Peyer's patch (tissue), 4 donors: ENCODE measurements at regions not wholly inside any gene's neighbourhood (a gene's known extent, or its start where the extent isn't known, plus 50 kb on each side); places are given as distances from the start of the nearest gene placed in this dataset.

Experiments used
- DNase-seq, 3 donors: peaks; one replicate each; pipeline ENCODE4 v3.0.0-alpha.2; 2017 to 2019
- H3K27ac ChIP-seq, 4 donors: fragments of 200-600 bp; sonication (generic); one replicate each; pipeline ENCODE4 v1.5.1; 2016 to 2019
- H3K27me3 ChIP-seq, 2 donors: fragments of 200-600 bp; sonication (generic); one replicate each; pipeline ENCODE4 v1.5.1; 2019
- H3K36me3 ChIP-seq, 3 donors: fragments of 200-600 bp; sonication (generic); one replicate each; pipeline ENCODE4 v1.5.1; 2016 to 2019
- H3K4me1 ChIP-seq, 4 donors: fragments of 200-600 bp; sonication (generic); one replicate each; pipeline ENCODE4 v1.5.1; 2016 to 2019
- H3K4me3 ChIP-seq, 4 donors: fragments of 200-600 bp; sonication (generic); 1 replicate in 3 of 4; 2 replicates in 1 of 4; pipeline ENCODE4 v1.5.1; 2016 to 2019; ENCODE audit warnings: mild to moderate bottlenecking in 1 of 4
- H3K9me3 ChIP-seq, 4 donors: fragments of 200-600 bp; sonication (generic); one replicate each; pipeline ENCODE4 v1.5.1; 2016 to 2019; ENCODE audit warnings: mild to moderate bottlenecking in 1 of 4
- POLR2A ChIP-seq, 2 donors: fragments of 450-650 bp; IDR thresholded peaks; one replicate each; pipeline ENCODE4 v1.5.1; 2017; ENCODE audit warnings: antibody characterized with exemption in 2 of 2, mild to moderate bottlenecking in 2 of 2, moderate library complexity in 2 of 2
- TF ChIP-seq, protein P1 (sequence below), 6 experiments: fragments of 450-650 bp in 4 of 6; fragments of 200-600 bp in 2 of 6; sonication (generic) in 1 of 6; IDR thresholded peaks; one replicate each; pipeline ENCODE4 v1.5.1; 2017 to 2019; ENCODE audit warnings: antibody characterized with exemption in 6 of 6, mild to moderate bottlenecking in 3 of 6, moderate library complexity in 1 of 6

DNA sequence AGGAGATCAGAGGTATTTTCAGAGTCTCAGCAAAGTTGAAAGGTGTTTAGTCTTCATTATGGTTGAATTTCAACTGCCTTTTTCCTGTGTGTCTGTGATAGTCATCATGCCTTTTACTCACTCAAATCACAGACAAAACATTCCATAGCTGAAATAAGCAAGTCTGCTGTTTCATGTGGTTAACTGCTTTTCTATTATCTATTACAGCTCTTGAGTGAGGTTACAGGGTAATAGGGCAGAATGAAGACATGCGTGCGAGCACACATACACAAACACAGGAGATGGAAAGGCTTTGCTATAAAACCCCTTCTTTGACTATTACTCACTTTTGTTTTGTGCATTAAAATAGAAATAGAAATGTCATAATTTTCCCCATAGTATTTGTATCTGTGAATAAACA, 192.6 kb upstream of the RARB start:
- no peak for DNase-seq
- H3K4me1 ChIP-seq: no peaks in the 10 kb centered on the region
- no peak for TF ChIP-seq POLR2A (IDR thresholded peaks at IDR 0.05)
- TF ChIP-seq, protein P1, sequence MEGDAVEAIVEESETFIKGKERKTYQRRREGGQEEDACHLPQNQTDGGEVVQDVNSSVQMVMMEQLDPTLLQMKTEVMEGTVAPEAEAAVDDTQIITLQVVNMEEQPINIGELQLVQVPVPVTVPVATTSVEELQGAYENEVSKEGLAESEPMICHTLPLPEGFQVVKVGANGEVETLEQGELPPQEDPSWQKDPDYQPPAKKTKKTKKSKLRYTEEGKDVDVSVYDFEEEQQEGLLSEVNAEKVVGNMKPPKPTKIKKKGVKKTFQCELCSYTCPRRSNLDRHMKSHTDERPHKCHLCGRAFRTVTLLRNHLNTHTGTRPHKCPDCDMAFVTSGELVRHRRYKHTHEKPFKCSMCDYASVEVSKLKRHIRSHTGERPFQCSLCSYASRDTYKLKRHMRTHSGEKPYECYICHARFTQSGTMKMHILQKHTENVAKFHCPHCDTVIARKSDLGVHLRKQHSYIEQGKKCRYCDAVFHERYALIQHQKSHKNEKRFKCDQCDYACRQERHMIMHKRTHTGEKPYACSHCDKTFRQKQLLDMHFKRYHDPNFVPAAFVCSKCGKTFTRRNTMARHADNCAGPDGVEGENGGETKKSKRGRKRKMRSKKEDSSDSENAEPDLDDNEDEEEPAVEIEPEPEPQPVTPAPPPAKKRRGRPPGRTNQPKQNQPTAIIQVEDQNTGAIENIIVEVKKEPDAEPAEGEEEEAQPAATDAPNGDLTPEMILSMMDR (IDR thresholded peaks at IDR 0.05): no peak
- H3K4me3 ChIP-seq: no peak overlapping the region
- H3K27me3 ChIP-seq: no peaks in the 10 kb centered on the region
- no peak overlapping the region for H3K27ac ChIP-seq
- H3K9me3 ChIP-seq: no peaks in the 10 kb centered on the region
- no peaks in the 10 kb centered on the region for H3K36me3 ChIP-seq

DNA sequence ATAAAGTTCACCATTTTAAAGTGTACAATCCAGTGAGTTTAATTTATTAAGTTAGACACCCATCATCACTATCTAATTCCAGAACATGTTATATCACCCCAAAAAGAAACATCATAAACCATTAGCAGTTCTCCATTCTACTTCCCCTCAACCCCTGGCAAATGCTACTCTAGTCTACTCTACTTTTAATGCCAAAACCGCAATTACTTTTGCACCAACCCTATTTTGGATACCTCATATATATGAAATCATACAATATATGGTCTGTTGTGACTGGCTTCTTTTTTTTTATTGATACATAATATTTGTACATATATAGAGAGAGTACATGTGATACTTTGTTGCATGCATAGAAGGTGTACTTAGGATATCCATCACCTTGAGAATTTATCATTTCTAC, 190.5 kb upstream of the RARB start:
- H3K27ac ChIP-seq: no peak overlapping the region
- TF ChIP-seq, protein P1 (IDR thresholded peaks at IDR 0.05): no peak
- no peak for TF ChIP-seq POLR2A (IDR thresholded peaks at IDR 0.05)

DNA sequence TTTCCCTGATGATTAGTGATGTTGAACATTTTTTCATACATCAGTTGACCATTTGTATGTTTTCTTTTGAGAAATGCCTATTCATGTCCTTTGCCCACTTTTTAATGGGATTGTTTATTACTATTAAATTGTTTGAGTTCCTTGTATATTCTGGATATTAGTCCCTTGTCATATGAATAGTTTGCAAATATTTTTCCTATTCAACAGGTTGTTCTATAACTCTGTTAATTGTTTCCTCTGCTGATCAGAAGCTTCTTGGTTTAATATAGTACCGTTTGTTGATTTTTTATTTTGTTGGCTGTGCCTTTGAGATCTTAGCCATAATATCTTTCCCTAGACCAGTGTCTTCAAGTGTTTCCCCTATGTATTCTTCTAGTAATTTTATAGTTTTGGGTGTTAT, 189.0 kb upstream of the RARB start:
- Histone ChIP-seq H3K36me3 (no peaks in the 10 kb centered on the region), H3K4me3 (no peak overlapping the region)
- TF ChIP-seq, protein P1 (IDR thresholded peaks at IDR 0.05): no peak
- TF ChIP-seq POLR2A (IDR thresholded peaks at IDR 0.05): no peak

More for the DNA sequence above, 190.5 kb upstream of the RARB start:
- Histone ChIP-seq H3K36me3 (no peaks in the 10 kb centered on the region), H3K4me3 (no peak overlapping the region), H3K9me3 (peaks cover 0 to under 1% (median 0%) of the 10 kb centered on the region in 4 donors), H3K27me3 (no peaks in the 10 kb centered on the region), H3K4me1 (no peaks in the 10 kb centered on the region)
- no peak for DNase-seq

DNA sequence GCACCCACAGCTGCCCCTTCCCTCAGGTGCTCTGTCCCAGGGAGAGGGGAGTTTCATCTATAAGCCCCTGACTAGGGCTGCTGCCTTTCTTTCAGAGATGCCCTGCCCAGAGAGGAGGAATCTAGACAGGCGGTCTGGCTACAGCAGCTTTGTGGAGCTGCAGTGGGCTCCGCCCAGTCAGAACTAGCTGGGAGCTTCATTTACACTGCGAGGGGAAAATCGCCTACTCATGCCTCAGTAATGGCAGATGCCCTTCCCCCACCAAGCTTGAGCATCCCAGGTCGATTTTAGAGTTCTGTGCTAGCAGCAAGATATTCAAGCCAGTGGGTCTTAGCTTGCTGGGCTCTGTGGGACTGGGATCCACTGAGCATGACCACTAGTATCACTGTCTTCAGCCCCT, 181.2 kb upstream of the RARB start:
- H3K27me3 ChIP-seq: no peaks in the 10 kb centered on the region
- no peak for DNase-seq
- no peak for TF ChIP-seq POLR2A (IDR thresholded peaks at IDR 0.05)
- TF ChIP-seq, protein P1 (IDR thresholded peaks at IDR 0.05): no peak
- no peaks in the 10 kb centered on the region for H3K4me1 ChIP-seq
- H3K36me3 ChIP-seq: no peaks in the 10 kb centered on the region
- no peak overlapping the region for H3K4me3 ChIP-seq
- H3K9me3 ChIP-seq: peaks cover 0 to 9% (median 0%) of the 10 kb centered on the region in 4 donors
- H3K27ac ChIP-seq: no peak overlapping the region

More for the DNA sequence above, 189.0 kb upstream of the RARB start:
- H3K9me3 ChIP-seq: peaks cover 0 to 4% (median 0%) of the 10 kb centered on the region in 4 donors
- H3K27ac ChIP-seq: no peak overlapping the region
- DNase-seq: no peak
- no peaks in the 10 kb centered on the region for H3K4me1 ChIP-seq
- no peaks in the 10 kb centered on the region for H3K27me3 ChIP-seq

DNA sequence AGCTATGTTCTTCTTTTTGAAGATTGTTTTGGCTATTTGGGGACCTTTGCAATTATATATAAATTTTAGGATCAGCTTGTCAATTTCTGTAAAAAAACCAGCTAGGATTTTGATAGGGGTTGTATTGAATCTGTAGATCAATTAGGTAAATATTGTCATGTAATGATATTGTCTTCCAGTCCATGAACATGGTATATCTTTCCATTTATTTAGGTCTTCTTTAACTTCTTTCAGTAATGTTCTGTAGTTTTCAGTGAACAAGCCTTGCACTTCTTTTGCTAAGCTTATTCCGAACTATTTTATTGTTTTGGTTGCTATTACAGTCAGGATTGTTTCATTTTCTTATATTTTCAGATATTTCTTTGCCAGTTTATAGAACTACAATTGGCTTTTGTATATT, 175.8 kb upstream of the RARB start:
- TF ChIP-seq POLR2A (IDR thresholded peaks at IDR 0.05): no peak
- TF ChIP-seq, protein P1 (IDR thresholded peaks at IDR 0.05): no peak
- Histone ChIP-seq H3K9me3 (peaks cover 0 to 8% (median 0%) of the 10 kb centered on the region in 4 donors), H3K36me3 (no peaks in the 10 kb centered on the region), H3K4me1 (no peaks in the 10 kb centered on the region), H3K27me3 (no peaks in the 10 kb centered on the region), H3K4me3 (no peak overlapping the region), H3K27ac (no peak overlapping the region)
- DNase-seq: no peak

DNA sequence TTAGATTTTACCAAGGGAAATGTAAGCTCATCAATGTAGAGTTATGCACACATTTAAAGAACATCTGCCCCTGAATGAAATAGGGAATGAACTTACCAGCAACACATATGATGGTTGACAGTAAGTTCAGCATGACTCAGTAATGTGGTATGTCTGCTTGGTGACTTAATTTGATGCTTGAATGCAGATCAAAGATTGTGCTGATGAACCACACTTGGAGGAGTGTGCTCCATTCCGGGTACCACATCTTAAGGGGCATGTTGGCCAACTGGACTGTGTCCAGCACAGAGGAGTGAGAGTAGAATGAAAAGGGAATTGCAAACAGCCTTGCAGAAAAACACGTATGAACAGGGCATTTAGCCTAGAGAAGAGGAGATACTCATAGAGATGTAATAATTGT, 171.0 kb upstream of the RARB start:
- no peaks in the 10 kb centered on the region for H3K27me3 ChIP-seq
- no peaks in the 10 kb centered on the region for H3K4me1 ChIP-seq
- no peak for TF ChIP-seq POLR2A (IDR thresholded peaks at IDR 0.05)
- TF ChIP-seq, protein P1 (IDR thresholded peaks at IDR 0.05): no peak
- no peak overlapping the region for H3K27ac ChIP-seq
- H3K9me3 ChIP-seq: peaks cover 0 to 4% (median 0%) of the 10 kb centered on the region in 4 donors
- no peak for DNase-seq
- no peak overlapping the region for H3K4me3 ChIP-seq
- no peaks in the 10 kb centered on the region for H3K36me3 ChIP-seq
